ENCODE measurements at regions not wholly inside any gene's neighbourhood (a gene's known extent, or its start where the extent isn't known, plus 50 kb on each side); places are given as distances from the start of the nearest gene placed in this dataset.

DNA sequence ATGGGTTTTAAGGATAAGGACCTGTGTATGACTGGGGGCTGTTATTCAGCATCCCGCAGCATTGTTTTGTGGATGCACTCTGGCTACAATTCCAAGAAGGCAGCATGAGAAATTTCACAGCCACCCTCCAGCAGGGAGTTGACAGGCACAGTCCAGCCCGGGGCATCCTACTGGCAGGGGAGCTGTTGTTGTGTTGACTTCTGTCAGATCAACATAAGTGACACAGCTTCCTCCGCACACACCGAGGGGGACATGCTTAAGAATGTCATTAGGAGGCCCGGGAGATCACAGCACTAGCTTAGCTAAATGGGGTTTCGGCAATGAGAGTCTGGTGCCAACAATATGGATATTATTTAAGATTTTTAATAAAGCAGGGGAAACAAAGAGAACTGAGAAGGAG lies 326.5 kb downstream of the ASMT start:
- H4K20me1 ChIP-seq (ENCODE audit: insufficient read depth): no peaks in the 10 kb centered on the region
- no peak overlapping the region for H3K4me3 ChIP-seq (IDR thresholded peaks at IDR 0.05; ENCODE audit: insufficient read depth, low read depth, low read length)
- no peak overlapping the region for H2AFZ ChIP-seq (ENCODE audit: low read depth)
- H3K4me1 ChIP-seq (ENCODE audit: low read depth, poor library complexity, severe bottlenecking): no peaks in the 10 kb centered on the region
- H3K27me3 ChIP-seq (ENCODE audit: insufficient read depth, low read depth): no peaks in the 10 kb centered on the region
- TF ChIP-seq, protein P1, sequence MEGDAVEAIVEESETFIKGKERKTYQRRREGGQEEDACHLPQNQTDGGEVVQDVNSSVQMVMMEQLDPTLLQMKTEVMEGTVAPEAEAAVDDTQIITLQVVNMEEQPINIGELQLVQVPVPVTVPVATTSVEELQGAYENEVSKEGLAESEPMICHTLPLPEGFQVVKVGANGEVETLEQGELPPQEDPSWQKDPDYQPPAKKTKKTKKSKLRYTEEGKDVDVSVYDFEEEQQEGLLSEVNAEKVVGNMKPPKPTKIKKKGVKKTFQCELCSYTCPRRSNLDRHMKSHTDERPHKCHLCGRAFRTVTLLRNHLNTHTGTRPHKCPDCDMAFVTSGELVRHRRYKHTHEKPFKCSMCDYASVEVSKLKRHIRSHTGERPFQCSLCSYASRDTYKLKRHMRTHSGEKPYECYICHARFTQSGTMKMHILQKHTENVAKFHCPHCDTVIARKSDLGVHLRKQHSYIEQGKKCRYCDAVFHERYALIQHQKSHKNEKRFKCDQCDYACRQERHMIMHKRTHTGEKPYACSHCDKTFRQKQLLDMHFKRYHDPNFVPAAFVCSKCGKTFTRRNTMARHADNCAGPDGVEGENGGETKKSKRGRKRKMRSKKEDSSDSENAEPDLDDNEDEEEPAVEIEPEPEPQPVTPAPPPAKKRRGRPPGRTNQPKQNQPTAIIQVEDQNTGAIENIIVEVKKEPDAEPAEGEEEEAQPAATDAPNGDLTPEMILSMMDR (conservative IDR thresholded peaks at IDR 0.05; ENCODE audit: low read depth, low read length): no peak
- H3K9ac ChIP-seq: no peak overlapping the region
- H3K36me3 ChIP-seq (ENCODE audit: insufficient read depth): no peaks in the 10 kb centered on the region
- no peak overlapping the region for H3K4me2 ChIP-seq
- no peak overlapping the region for H3K27ac ChIP-seq
- no peaks in the 10 kb centered on the region for H3K79me2 ChIP-seq (ENCODE audit: insufficient read depth, low read depth)

- Histone ChIP-seq H3K27ac (no peak overlapping the region), H4K20me1 (ENCODE audit: insufficient read depth) (no peaks in the 10 kb centered on the region), H3K9ac (no peak overlapping the region), H3K4me3 (IDR thresholded peaks at IDR 0.05; ENCODE audit: insufficient read depth, low read depth, low read length) (no peak overlapping the region), H3K4me1 (ENCODE audit: low read depth, poor library complexity, severe bottlenecking) (no peaks in the 10 kb centered on the region), H3K36me3 (ENCODE audit: insufficient read depth) (no peaks in the 10 kb centered on the region), H3K4me2 (no peak overlapping the region), H3K27me3 (ENCODE audit: insufficient read depth, low read depth) (no peaks in the 10 kb centered on the region), H3K79me2 (ENCODE audit: insufficient read depth, low read depth) (no peaks in the 10 kb centered on the region), H2AFZ (ENCODE audit: low read depth) (no peak overlapping the region)
- TF ChIP-seq, protein P1 (conservative IDR thresholded peaks at IDR 0.05; ENCODE audit: low read depth, low read length): no peak
These were observed 331.0 kb downstream of the ASMT start for GRCh38 chrX:1945879-1946278.

DNA sequence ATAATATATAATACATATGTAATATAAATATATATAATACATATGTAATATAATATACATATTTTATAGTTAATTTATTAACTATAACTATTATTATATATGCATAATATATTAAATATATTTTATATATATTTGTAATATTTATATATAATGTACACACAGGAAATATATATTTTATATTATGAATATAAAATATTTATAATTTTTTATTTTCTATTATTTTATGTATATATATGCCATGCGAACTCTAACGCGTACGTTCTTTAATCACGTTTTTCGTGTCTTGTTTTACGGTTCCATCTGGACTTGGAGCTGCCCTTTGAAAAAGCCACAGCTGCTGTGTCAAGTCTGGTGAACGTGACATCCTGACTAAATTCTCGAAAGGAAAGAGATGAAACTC lies 332.1 kb downstream of the ASMT start:
- no peaks in the 10 kb centered on the region for H3K36me3 ChIP-seq (ENCODE audit: insufficient read depth)
- H3K4me3 ChIP-seq (IDR thresholded peaks at IDR 0.05; ENCODE audit: insufficient read depth, low read depth, low read length): no peak overlapping the region
- H4K20me1 ChIP-seq (ENCODE audit: insufficient read depth): no peaks in the 10 kb centered on the region
- H3K79me2 ChIP-seq (ENCODE audit: insufficient read depth, low read depth): no peaks in the 10 kb centered on the region
- H3K27me3 ChIP-seq (ENCODE audit: insufficient read depth, low read depth): no peaks in the 10 kb centered on the region
- H3K4me1 ChIP-seq (ENCODE audit: low read depth, poor library complexity, severe bottlenecking): no peaks in the 10 kb centered on the region
- no peak overlapping the region for H3K4me2 ChIP-seq
- TF ChIP-seq, protein P1 (conservative IDR thresholded peaks at IDR 0.05; ENCODE audit: low read depth, low read length): no peak
- H3K27ac ChIP-seq: no peak overlapping the region
- H2AFZ ChIP-seq (ENCODE audit: low read depth): no peak overlapping the region
- no peak overlapping the region for H3K9ac ChIP-seq
